ENCODE measurements at regions not wholly inside any gene's neighbourhood (a gene's known extent, or its start where the extent isn't known, plus 50 kb on each side); places are given as distances from the start of the nearest gene placed in this dataset.
A peak's percentile ranks its signal among the peaks of the same experiment; 100 is the strongest.

- Mint-ChIP-seq H3K36me3 (ENCODE audit: low read depth) (no peaks in the 10 kb centered on the region), H3K4me1 (no peaks in the 10 kb centered on the region), H3K27me3 (ENCODE audit: low read depth) (no peaks in the 10 kb centered on the region), H3K27ac (ENCODE audit: unreplicated experiment) (no peak overlapping the region), H3K9me3 (peaks cover 7% of the 10 kb centered on the region), H3K4me3 (no peak overlapping the region)
- TF ChIP-seq CTCF (conservative IDR thresholded peaks at IDR 0.05), result no peak
- DNase-seq (ENCODE audit: low read depth, low spot score), result no peak
Observed at GRCh38 chr10:56012101-56012500, 349.0 kb downstream of the ZWINT start.

GRCh38 chr10:56003555-56003954 is 357.5 kb downstream of the ZWINT start:
- Mint-ChIP-seq H3K9me3 (no peaks in the 10 kb centered on the region), H3K4me3 (no peak overlapping the region), H3K27me3 (ENCODE audit: low read depth) (no peaks in the 10 kb centered on the region), H3K27ac (ENCODE audit: unreplicated experiment) (no peak overlapping the region), H3K4me1 (no peaks in the 10 kb centered on the region), H3K36me3 (ENCODE audit: low read depth) (no peaks in the 10 kb centered on the region)
- DNase-seq (ENCODE audit: low read depth, low spot score), result no peak
- TF ChIP-seq CTCF (conservative IDR thresholded peaks at IDR 0.05), result no peak

DNA sequence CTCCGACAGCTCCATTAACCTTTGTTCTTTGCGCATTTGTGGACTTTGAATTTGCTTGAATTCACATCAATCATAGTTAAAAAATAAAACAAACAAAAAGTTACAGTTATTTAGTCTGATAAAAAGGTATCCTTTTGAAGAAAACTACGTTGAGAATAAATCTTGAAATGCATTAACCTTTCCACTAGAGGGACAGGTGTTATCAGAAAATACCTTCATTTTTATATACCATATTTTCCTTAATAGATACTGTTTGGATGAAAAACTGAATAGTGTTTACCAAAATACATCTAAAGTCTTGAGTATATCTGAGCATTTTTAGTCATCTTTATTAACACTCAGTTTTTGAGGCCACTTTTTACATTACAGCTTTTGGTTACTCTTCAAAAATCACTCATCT is 371.9 kb downstream of the ZWINT start:
- peak; percentile 46 for TF ChIP-seq CTCF (conservative IDR thresholded peaks at IDR 0.05)
- DNase-seq (ENCODE audit: low read depth, low spot score), result no peak
- no peak overlapping the region for H3K27ac Mint-ChIP-seq (ENCODE audit: unreplicated experiment)
- H3K4me1 Mint-ChIP-seq, result no peaks in the 10 kb centered on the region
- H3K36me3 Mint-ChIP-seq (ENCODE audit: low read depth), result no peaks in the 10 kb centered on the region
- no peaks in the 10 kb centered on the region for H3K27me3 Mint-ChIP-seq (ENCODE audit: low read depth)
- H3K9me3 Mint-ChIP-seq, result no peaks in the 10 kb centered on the region
- no peak overlapping the region for H3K4me3 Mint-ChIP-seq

DNA sequence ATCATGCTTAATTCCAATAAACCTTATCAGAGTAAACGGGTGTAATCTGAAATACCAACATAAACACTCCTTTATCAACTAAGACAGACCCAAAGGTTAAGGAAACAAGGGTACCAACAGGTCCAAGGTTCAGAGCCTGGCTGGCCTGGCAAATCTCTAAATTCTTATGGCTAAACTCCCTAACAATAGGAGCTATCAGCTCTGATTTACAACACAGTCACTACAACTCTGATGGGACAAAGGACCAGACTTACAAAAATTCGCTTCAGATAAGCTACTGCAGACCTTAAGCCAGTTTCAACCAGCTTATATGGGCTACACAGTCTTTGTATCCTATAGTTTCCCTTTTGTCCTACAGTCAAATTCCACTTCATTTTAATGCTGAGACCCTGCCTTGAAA is 381.9 kb downstream of the ZWINT start:
- no peaks in the 10 kb centered on the region for H3K36me3 Mint-ChIP-seq (ENCODE audit: low read depth)
- no peak for DNase-seq (ENCODE audit: low read depth, low spot score)
- H3K4me3 Mint-ChIP-seq, result no peak overlapping the region
- TF ChIP-seq CTCF (conservative IDR thresholded peaks at IDR 0.05), result no peak
- no peaks in the 10 kb centered on the region for H3K4me1 Mint-ChIP-seq
- H3K9me3 Mint-ChIP-seq, result no peaks in the 10 kb centered on the region
- no peaks in the 10 kb centered on the region for H3K27me3 Mint-ChIP-seq (ENCODE audit: low read depth)
- no peak overlapping the region for H3K27ac Mint-ChIP-seq (ENCODE audit: unreplicated experiment)

DNA sequence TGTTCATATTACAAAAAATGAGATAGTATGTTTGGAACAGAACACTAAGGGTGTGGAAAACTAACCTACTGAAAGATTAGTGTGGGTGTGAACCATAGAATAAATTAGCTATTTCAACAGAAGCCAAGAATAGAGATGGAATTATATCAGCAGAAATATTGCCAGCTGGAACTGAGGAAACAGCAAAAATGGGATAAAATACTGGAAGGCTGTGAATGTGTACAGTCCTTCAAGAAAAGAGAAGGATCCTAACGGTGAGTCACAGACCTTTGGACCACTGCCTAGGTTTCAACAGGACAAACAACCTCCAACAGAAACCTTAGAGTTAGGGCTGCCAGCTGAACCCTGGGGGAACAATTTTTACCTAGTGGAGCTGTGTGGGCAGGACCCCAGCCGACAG is 395.0 kb downstream of the ZWINT start:
- H3K9me3 Mint-ChIP-seq, result no peaks in the 10 kb centered on the region
- H3K36me3 Mint-ChIP-seq (ENCODE audit: low read depth), result no peaks in the 10 kb centered on the region
- H3K4me1 Mint-ChIP-seq, result no peaks in the 10 kb centered on the region
- H3K4me3 Mint-ChIP-seq, result no peak overlapping the region
- DNase-seq (ENCODE audit: low read depth, low spot score), result no peak
- H3K27ac Mint-ChIP-seq (ENCODE audit: unreplicated experiment), result no peak overlapping the region
- H3K27me3 Mint-ChIP-seq (ENCODE audit: low read depth), result no peaks in the 10 kb centered on the region
- no peak for TF ChIP-seq CTCF (conservative IDR thresholded peaks at IDR 0.05)

- Mint-ChIP-seq H3K4me3 (no peak overlapping the region), H3K4me1 (peaks cover 4% of the 10 kb centered on the region), H3K9me3 (peaks cover 2% of the 10 kb centered on the region), H3K36me3 (ENCODE audit: low read depth) (no peaks in the 10 kb centered on the region), H3K27ac (ENCODE audit: unreplicated experiment) (no peak overlapping the region), H3K27me3 (ENCODE audit: low read depth) (no peaks in the 10 kb centered on the region)
- DNase-seq (ENCODE audit: low read depth, low spot score), result no peak
- TF ChIP-seq CTCF (conservative IDR thresholded peaks at IDR 0.05), result no peak
Observed at GRCh38 chr10:55943403-55943802, 417.7 kb downstream of the ZWINT start.
